ENCODE measurements at regions not wholly inside any gene's neighbourhood (a gene's known extent, or its start where the extent isn't known, plus 50 kb on each side); places are given as distances from the start of the nearest gene placed in this dataset.
A peak's percentile ranks its signal among the peaks of the same experiment; 100 is the strongest.

- Histone ChIP-seq H3K4me1 (no peaks in the 10 kb centered on the region), H3K9me3 (no peaks in the 10 kb centered on the region), H3K27ac (replicated peaks in 1 of 4) (no peak overlapping the region), H3K36me3 (no peaks in the 10 kb centered on the region), H3K4me3 (no peak overlapping the region), H3K27me3 (no peaks in the 10 kb centered on the region)
- intact Hi-C loops (cut with DNase I), result no loop called here
- WGBS, result 85% methylated on average over 2 of the region's 2 CpGs
- no peak for TF ChIP-seq POLR2A (IDR thresholded peaks at IDR 0.05; ENCODE audit: low read depth)
- DNase-seq (ENCODE audit: extremely low spot score), result no peak
Observed at GRCh38 chr3:148307443-148307843, 390.3 kb upstream of the AGTR1 start.

GRCh38 chr3:148309390-148310035 lies 388.2 kb upstream of the AGTR1 start:
- Histone ChIP-seq H3K27me3 (no peaks in the 10 kb centered on the region), H3K9me3 (no peaks in the 10 kb centered on the region), H3K36me3 (no peaks in the 10 kb centered on the region), H3K4me3 (no peak overlapping the region), H3K27ac (replicated peaks in 1 of 4) (no peak overlapping the region), H3K4me1 (no peaks in the 10 kb centered on the region)
- TF ChIP-seq POLR2AphosphoS5 (IDR thresholded peaks at IDR 0.05) (no peak), EP300 (IDR thresholded peaks at IDR 0.05) (no peak), POLR2A (IDR thresholded peaks at IDR 0.05; ENCODE audit: low read depth) (no peak)
- TF ChIP-seq, protein P1, sequence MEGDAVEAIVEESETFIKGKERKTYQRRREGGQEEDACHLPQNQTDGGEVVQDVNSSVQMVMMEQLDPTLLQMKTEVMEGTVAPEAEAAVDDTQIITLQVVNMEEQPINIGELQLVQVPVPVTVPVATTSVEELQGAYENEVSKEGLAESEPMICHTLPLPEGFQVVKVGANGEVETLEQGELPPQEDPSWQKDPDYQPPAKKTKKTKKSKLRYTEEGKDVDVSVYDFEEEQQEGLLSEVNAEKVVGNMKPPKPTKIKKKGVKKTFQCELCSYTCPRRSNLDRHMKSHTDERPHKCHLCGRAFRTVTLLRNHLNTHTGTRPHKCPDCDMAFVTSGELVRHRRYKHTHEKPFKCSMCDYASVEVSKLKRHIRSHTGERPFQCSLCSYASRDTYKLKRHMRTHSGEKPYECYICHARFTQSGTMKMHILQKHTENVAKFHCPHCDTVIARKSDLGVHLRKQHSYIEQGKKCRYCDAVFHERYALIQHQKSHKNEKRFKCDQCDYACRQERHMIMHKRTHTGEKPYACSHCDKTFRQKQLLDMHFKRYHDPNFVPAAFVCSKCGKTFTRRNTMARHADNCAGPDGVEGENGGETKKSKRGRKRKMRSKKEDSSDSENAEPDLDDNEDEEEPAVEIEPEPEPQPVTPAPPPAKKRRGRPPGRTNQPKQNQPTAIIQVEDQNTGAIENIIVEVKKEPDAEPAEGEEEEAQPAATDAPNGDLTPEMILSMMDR (IDR thresholded peaks at IDR 0.05), result peak in 2 of 3 experiments; percentile 43 to 56
- intact Hi-C loops (cut with DNase I), result no loop called here
- WGBS, result 58% methylated on average over 4 of the region's 4 CpGs
- DNase-seq (ENCODE audit: extremely low spot score), result no peak

DNA sequence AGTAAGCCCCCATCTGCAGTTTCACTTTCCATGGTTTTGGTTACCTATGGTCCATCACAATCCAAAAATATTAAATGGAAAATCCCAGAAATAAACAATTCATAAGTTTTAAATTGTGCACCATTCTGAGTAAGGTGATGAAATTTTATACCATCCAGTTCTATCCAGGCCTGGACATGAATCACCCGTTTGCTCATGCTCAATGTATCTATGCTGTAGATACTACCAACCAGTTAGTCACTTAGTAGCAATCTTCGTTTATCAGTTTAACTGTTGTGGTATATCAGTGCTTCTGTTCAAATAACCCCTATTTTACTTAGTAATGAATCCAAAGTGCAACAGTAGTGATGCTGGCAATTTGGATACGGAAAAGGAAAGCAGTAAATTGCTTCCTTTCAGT lies 381.9 kb upstream of the AGTR1 start:
- 83% methylated on average over 3 of the region's 3 CpGs for WGBS
- no peak overlapping the region for H3K27ac ChIP-seq (replicated peaks in 1 of 4)
- peaks cover 0 to 4% (median 0%) of the 10 kb centered on the region in 4 donors for H3K9me3 ChIP-seq
- no peak overlapping the region for H3K4me3 ChIP-seq
- no peaks in the 10 kb centered on the region for H3K27me3 ChIP-seq
- TF ChIP-seq, protein P1 (IDR thresholded peaks at IDR 0.05), result no peak
- TF ChIP-seq POLR2AphosphoS5 (IDR thresholded peaks at IDR 0.05), result no peak
- no peak for TF ChIP-seq EP300 (IDR thresholded peaks at IDR 0.05)
- no peak for TF ChIP-seq POLR2A (IDR thresholded peaks at IDR 0.05; ENCODE audit: low read depth)
- intact Hi-C loops (cut with DNase I), result no loop called here
- no peaks in the 10 kb centered on the region for H3K4me1 ChIP-seq
- no peaks in the 10 kb centered on the region for H3K36me3 ChIP-seq
- DNase-seq (ENCODE audit: extremely low spot score), result no peak

DNA sequence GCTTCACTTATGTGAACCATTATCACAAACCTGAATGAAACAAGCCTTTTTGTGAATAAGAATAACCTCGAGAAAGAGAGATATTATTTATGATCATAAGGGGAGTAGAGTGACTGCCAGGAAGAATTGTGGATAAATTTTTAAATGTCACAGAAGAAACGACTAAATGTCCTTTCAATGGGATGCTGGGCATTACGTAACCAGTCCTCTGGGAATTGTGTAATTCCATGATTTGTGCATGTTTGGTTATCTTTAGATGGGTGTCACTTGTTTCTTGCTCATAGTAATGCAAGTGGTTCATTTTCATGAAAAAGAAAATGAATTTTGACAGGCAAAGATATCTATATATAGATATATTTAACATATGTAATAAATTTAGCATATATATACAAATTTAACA lies 379.5 kb upstream of the AGTR1 start:
- Histone ChIP-seq H3K36me3 (no peaks in the 10 kb centered on the region), H3K4me3 (no peak overlapping the region), H3K27me3 (no peaks in the 10 kb centered on the region), H3K27ac (replicated peaks in 1 of 4) (no peak overlapping the region), H3K9me3 (peaks cover 0 to 4% (median 0%) of the 10 kb centered on the region in 4 donors), H3K4me1 (no peaks in the 10 kb centered on the region)
- TF ChIP-seq, protein P1 (IDR thresholded peaks at IDR 0.05), result no peak
- no peak for TF ChIP-seq POLR2AphosphoS5 (IDR thresholded peaks at IDR 0.05)
- no peak for TF ChIP-seq EP300 (IDR thresholded peaks at IDR 0.05)
- no peak for TF ChIP-seq POLR2A (IDR thresholded peaks at IDR 0.05; ENCODE audit: low read depth)
- intact Hi-C loops (cut with DNase I), result no loop called here
- DNase-seq (ENCODE audit: extremely low spot score), result no peak
- 86% methylated on average over 3 of the region's 3 CpGs for WGBS

DNA sequence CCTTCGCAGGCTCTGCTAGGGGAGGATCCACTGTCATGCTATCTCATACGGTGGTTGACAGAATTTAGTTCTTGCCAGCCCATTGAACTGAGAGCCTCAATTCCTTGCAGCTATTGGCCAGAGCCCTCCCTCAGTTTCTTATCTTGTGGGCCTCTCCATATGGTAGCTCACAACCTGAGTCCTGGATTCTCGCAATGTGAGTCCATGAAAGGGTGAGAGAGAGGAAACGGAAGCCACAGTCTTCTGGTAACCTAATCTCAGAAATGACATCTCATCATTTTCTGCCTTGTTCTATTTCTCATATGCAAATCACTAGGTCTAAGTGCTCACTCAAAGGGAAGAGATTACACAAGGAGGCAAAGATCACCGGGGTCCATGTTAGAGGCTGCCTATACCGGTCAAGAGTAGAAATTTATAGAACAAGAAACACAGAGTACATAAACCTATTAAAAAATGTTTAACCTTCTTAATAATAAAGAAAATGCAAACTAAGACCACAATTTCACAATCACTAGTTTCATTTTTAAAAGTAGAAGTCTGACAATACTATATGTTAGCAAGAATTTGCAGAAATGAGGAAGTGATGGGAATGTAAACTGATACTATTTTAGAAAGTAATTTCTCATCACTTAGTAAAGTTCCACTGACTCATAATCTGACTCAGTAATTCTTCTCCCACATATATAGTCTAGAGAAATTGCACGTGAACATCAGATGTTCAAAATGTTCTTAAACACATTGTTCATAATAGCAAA lies 378.4 kb upstream of the AGTR1 start:
- Histone ChIP-seq H3K4me3 (no peak overlapping the region), H3K27ac (replicated peaks in 1 of 4) (no peak overlapping the region), H3K4me1 (no peaks in the 10 kb centered on the region), H3K36me3 (no peaks in the 10 kb centered on the region), H3K9me3 (peaks cover 0 to 4% (median 0%) of the 10 kb centered on the region in 4 donors), H3K27me3 (no peaks in the 10 kb centered on the region)
- WGBS, result 53% methylated on average over 6 of the region's 7 CpGs
- intact Hi-C loops (cut with DNase I), result no loop called here
- TF ChIP-seq EP300 (IDR thresholded peaks at IDR 0.05) (no peak), POLR2AphosphoS5 (IDR thresholded peaks at IDR 0.05) (no peak)
- TF ChIP-seq, protein P1 (IDR thresholded peaks at IDR 0.05), result no peak
- DNase-seq (ENCODE audit: extremely low spot score), result no peak
